COLO668 (cell line): ENCODE measurements at regions not wholly inside any gene's neighbourhood (a gene's known extent, or its start where the extent isn't known, plus 50 kb on each side); places are given as distances from the start of the nearest gene placed in this dataset.

ENCODE experiments used
- DNase-seq: peaks from one replicate; lab custom pipeline; 2025; ENCODE audit not compliant: unreplicated experiment; lab: John Stamatoyannopoulos, UW

GRCh38 chr13:74329962-74330361 lies 195.8 kb upstream of the KLF12 start:
- no peak for DNase-seq

GRCh38 chr13:74325106-74325505 lies 190.9 kb upstream of the KLF12 start:
- peak; percentile 76 for DNase-seq

GRCh38 chr13:74324338-74324737 lies 190.1 kb upstream of the KLF12 start:
- no peak for DNase-seq

GRCh38 chr13:74322562-74322961 lies 188.4 kb upstream of the KLF12 start:
- DNase-seq = no peak

GRCh38 chr13:74320282-74320681 lies 186.1 kb upstream of the KLF12 start:
- DNase-seq = no peak

GRCh38 chr13:74316547-74316946 lies 182.3 kb upstream of the KLF12 start:
- no peak for DNase-seq

GRCh38 chr13:74306496-74306895 lies 172.3 kb upstream of the KLF12 start:
- no peak for DNase-seq

GRCh38 chr13:74305876-74306275 lies 171.7 kb upstream of the KLF12 start:
- no peak for DNase-seq

GRCh38 chr13:74301258-74301935 lies 167.2 kb upstream of the KLF12 start:
- DNase-seq = no peak

- DNase-seq = no peak
Measured at GRCh38 chr13:74300162-74300561, 166.0 kb upstream of the KLF12 start.

- no peak for DNase-seq
Measured at GRCh38 chr13:74299721-74300120, 165.5 kb upstream of the KLF12 start.

- no peak for DNase-seq
Measured at GRCh38 chr13:74298923-74299322, 164.7 kb upstream of the KLF12 start.

- peak; percentile 35 for DNase-seq
Measured at GRCh38 chr13:74289861-74290773, 155.9 kb upstream of the KLF12 start.

GRCh38 chr13:74289107-74289506 lies 154.9 kb upstream of the KLF12 start:
- no peak for DNase-seq

- DNase-seq = peak; percentile 85
Measured at GRCh38 chr13:74288361-74288911, 154.2 kb upstream of the KLF12 start.

- peak; percentile 93 for DNase-seq
Measured at GRCh38 chr13:74287724-74288169, 153.5 kb upstream of the KLF12 start.

- DNase-seq = no peak
Measured at GRCh38 chr13:74280795-74281490, 146.7 kb upstream of the KLF12 start.

GRCh38 chr13:74280093-74280794 lies 146.0 kb upstream of the KLF12 start:
- no peak for DNase-seq

GRCh38 chr13:74278901-74279300 lies 144.7 kb upstream of the KLF12 start:
- no peak for DNase-seq

GRCh38 chr13:74274916-74275315 lies 140.7 kb upstream of the KLF12 start:
- no peak for DNase-seq

- no peak for DNase-seq
Measured at GRCh38 chr13:74273581-74273980, 139.4 kb upstream of the KLF12 start.
